OCI-LY1 (cell line): ENCODE measurements at regions not wholly inside any gene's neighbourhood (a gene's known extent, or its start where the extent isn't known, plus 50 kb on each side); places are given as distances from the start of the nearest gene placed in this dataset.

ENCODE experiments used
- H2AFZ ChIP-seq: fragments of 200-600 bp; sonication (generic), shearing (Covaris generic); 2 replicates; pipeline ENCODE4 v1.6.0; 2014; ENCODE audit warnings: antibody characterized with exemption, mild to moderate bottlenecking, low read length
- H3F3A ChIP-seq: fragments of 200-600 bp; sonication (generic), shearing (Covaris generic); 2 replicates; pipeline ENCODE4 v1.6.0; 2014; ENCODE audit warnings: mild to moderate bottlenecking, antibody characterized with exemption, low read length, moderate library complexity; ENCODE audit not compliant: insufficient read depth
- H3K27ac ChIP-seq: fragments of 200-600 bp; sonication (generic); 2 replicates; pipeline ENCODE4 v1.5.1; 2014; ENCODE audit warnings: low read length, mixed run types, mild to moderate bottlenecking, low read depth; ENCODE audit not compliant: poor library complexity, severe bottlenecking
- H3K27me3 ChIP-seq: fragments of 200-600 bp; sonication (generic); 2 replicates; pipeline ENCODE4 v1.6.0; 2014; ENCODE audit warnings: antibody characterized with exemption, mild to moderate bottlenecking, low read length, moderate library complexity; ENCODE audit not compliant: insufficient read depth
- H3K36me3 ChIP-seq: fragments of 200-600 bp; sonication (generic); 2 replicates; pipeline ENCODE4 v1.6.1; 2014; ENCODE audit warnings: mild to moderate bottlenecking, antibody characterized with exemption, low read length, moderate library complexity, mixed read lengths; ENCODE audit not compliant: insufficient read depth
- H3K4me1 ChIP-seq: fragments of 200-600 bp; sonication (generic); 2 replicates; pipeline ENCODE4 v1.5.1; 2014; ENCODE audit warnings: mild to moderate bottlenecking, low read length, moderate library complexity; ENCODE audit not compliant: insufficient read depth, severe bottlenecking
- H3K4me2 ChIP-seq: fragments of 200-600 bp; sonication (generic), shearing (Covaris generic); 2 replicates; pipeline ENCODE4 v1.6.1; 2014; ENCODE audit warnings: low read length
- H3K4me3 ChIP-seq: fragments of 200-600 bp; sonication (generic); 2 replicates; pipeline ENCODE4 v1.5.1; 2014; ENCODE audit warnings: low read length, low read depth, mild to moderate bottlenecking, mixed read lengths; ENCODE audit not compliant: poor library complexity, severe bottlenecking
- H3K79me2 ChIP-seq: fragments of 200-600 bp; shearing (Covaris generic); 2 replicates; pipeline ENCODE4 v1.6.1; 2016; ENCODE audit warnings: mixed run types, low read length, mixed read lengths; ENCODE audit not compliant: insufficient read depth
- H3K9ac ChIP-seq: fragments of 200-600 bp; sonication (generic), shearing (Covaris generic); 2 replicates; pipeline ENCODE4 v1.6.1; 2014; ENCODE audit warnings: mild to moderate bottlenecking, low read length, mixed read lengths
- H3K9me2 ChIP-seq: fragments of 200-600 bp; sonication (generic), shearing (Covaris generic); 2 replicates; pipeline ENCODE4 v1.6.1; 2014; ENCODE audit warnings: low read depth, mild to moderate bottlenecking, low read length, mixed read lengths
- H3K9me3 ChIP-seq: fragments of 200-600 bp; shearing (Covaris generic); 2 replicates; pipeline ENCODE4 v1.6.1; 2014; ENCODE audit warnings: low read length, mixed read lengths
- H4K20me1 ChIP-seq: fragments of 200-600 bp; sonication (generic), shearing (Covaris generic); 2 replicates; pipeline ENCODE4 v1.6.0; 2016; ENCODE audit warnings: mild to moderate bottlenecking, low read length; ENCODE audit not compliant: insufficient read depth
- EZH2 ChIP-seq: fragments of 200-600 bp; sonication (generic), shearing (Covaris generic); IDR thresholded peaks from 2 replicates; pipeline ENCODE4 v1.8.0; 2017; ENCODE audit warnings: borderline replicate concordance, mixed run types, mild to moderate bottlenecking, antibody characterized with exemption, low read length, moderate library complexity, mixed read lengths
- TF ChIP-seq, protein P1 (sequence below): fragments of 200-600 bp; sonication (generic), shearing (Covaris generic); IDR thresholded peaks from 2 replicates; pipeline ENCODE4 v1.5.1; 2017; ENCODE audit warnings: mild to moderate bottlenecking, antibody characterized with exemption, low read length, moderate library complexity, mixed read lengths

DNA sequence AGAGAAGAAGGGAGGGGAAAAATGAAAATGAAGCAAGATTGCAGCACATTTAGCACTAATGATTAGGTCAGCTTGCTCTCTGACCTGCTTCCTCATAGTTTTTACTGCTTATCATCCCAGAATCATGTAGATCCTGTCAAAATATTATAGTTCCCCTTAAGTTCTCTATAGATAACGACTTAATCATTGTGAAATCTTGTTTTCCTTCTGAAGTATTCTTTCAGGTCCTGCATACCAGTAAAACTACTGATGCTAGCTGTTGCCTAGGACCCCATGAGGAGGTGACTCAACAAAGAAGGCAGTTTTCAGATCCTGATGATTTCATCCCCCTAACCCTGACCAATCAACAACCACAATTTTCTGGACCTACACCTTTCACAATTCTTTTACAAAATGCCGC is 1131.7 kb downstream of the SLITRK5 start:
- no peaks in the 10 kb centered on the region for H3K27me3 ChIP-seq
- no peaks in the 10 kb centered on the region for H3F3A ChIP-seq
- H3K4me1 ChIP-seq = no peaks in the 10 kb centered on the region
- no peaks in the 10 kb centered on the region for H4K20me1 ChIP-seq
- H2AFZ ChIP-seq = no peak overlapping the region
- H3K27ac ChIP-seq = no peak overlapping the region
- H3K36me3 ChIP-seq = no peaks in the 10 kb centered on the region
- no peaks in the 10 kb centered on the region for H3K9me3 ChIP-seq
- no peaks in the 10 kb centered on the region for H3K79me2 ChIP-seq
- H3K4me2 ChIP-seq = no peak overlapping the region
- no peak overlapping the region for H3K4me3 ChIP-seq
- no peaks in the 10 kb centered on the region for H3K9me2 ChIP-seq
- no peak overlapping the region for H3K9ac ChIP-seq
- TF ChIP-seq, protein P1, sequence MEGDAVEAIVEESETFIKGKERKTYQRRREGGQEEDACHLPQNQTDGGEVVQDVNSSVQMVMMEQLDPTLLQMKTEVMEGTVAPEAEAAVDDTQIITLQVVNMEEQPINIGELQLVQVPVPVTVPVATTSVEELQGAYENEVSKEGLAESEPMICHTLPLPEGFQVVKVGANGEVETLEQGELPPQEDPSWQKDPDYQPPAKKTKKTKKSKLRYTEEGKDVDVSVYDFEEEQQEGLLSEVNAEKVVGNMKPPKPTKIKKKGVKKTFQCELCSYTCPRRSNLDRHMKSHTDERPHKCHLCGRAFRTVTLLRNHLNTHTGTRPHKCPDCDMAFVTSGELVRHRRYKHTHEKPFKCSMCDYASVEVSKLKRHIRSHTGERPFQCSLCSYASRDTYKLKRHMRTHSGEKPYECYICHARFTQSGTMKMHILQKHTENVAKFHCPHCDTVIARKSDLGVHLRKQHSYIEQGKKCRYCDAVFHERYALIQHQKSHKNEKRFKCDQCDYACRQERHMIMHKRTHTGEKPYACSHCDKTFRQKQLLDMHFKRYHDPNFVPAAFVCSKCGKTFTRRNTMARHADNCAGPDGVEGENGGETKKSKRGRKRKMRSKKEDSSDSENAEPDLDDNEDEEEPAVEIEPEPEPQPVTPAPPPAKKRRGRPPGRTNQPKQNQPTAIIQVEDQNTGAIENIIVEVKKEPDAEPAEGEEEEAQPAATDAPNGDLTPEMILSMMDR = no peak

GRCh38 chr13:88806438-88806837 is 1135.3 kb downstream of the SLITRK5 start:
- H3K9me3 ChIP-seq = no peaks in the 10 kb centered on the region
- no peak for TF ChIP-seq EZH2
- TF ChIP-seq, protein P1 = no peak
- H3K36me3 ChIP-seq = no peaks in the 10 kb centered on the region
- no peak overlapping the region for H2AFZ ChIP-seq
- H3F3A ChIP-seq = no peaks in the 10 kb centered on the region
- no peak overlapping the region for H3K4me3 ChIP-seq
- H4K20me1 ChIP-seq = no peaks in the 10 kb centered on the region
- H3K79me2 ChIP-seq = no peaks in the 10 kb centered on the region
- no peak overlapping the region for H3K9ac ChIP-seq
- H3K9me2 ChIP-seq = no peaks in the 10 kb centered on the region
- H3K4me2 ChIP-seq = no peak overlapping the region
- no peaks in the 10 kb centered on the region for H3K4me1 ChIP-seq
- no peak overlapping the region for H3K27ac ChIP-seq
- H3K27me3 ChIP-seq = no peaks in the 10 kb centered on the region

GRCh38 chr13:88817560-88817959 is 1146.4 kb downstream of the SLITRK5 start:
- H3F3A ChIP-seq = no peaks in the 10 kb centered on the region
- H3K9me3 ChIP-seq = no peaks in the 10 kb centered on the region
- no peak for TF ChIP-seq EZH2
- TF ChIP-seq, protein P1 = no peak
- H3K4me3 ChIP-seq = no peak overlapping the region
- H3K27me3 ChIP-seq = no peaks in the 10 kb centered on the region
- no peaks in the 10 kb centered on the region for H3K9me2 ChIP-seq
- H4K20me1 ChIP-seq = no peaks in the 10 kb centered on the region
- no peak overlapping the region for H3K9ac ChIP-seq
- H3K36me3 ChIP-seq = no peaks in the 10 kb centered on the region
- no peak overlapping the region for H2AFZ ChIP-seq
- H3K4me1 ChIP-seq = no peaks in the 10 kb centered on the region
- no peak overlapping the region for H3K27ac ChIP-seq
- H3K79me2 ChIP-seq = no peaks in the 10 kb centered on the region
- no peak overlapping the region for H3K4me2 ChIP-seq
